Heart left ventricle (tissue), 13 donors: ENCODE measurements at regions not wholly inside any gene's neighbourhood (a gene's known extent, or its start where the extent isn't known, plus 50 kb on each side); places are given as distances from the start of the nearest gene placed in this dataset.

Experiments
- CTCF ChIP-seq, 12 donors: fragments of 200-600 bp; sonication (generic) in 4 of 12; IDR thresholded peaks; one replicate each; pipeline versions ENCODE4 v1.5.0 to v1.8.0; 2018 to 2022; ENCODE audit warnings: antibody characterized with exemption in 12 of 12, mild to moderate bottlenecking in 5 of 12
- POLR2A ChIP-seq, 2 donors: fragments of 450-650 bp; IDR thresholded peaks; one replicate each; pipeline ENCODE4 v1.6.1; 2017; ENCODE audit warnings: antibody characterized with exemption in 2 of 2, mild to moderate bottlenecking in 2 of 2, moderate library complexity in 2 of 2
- donor health status: ischemic (EF 13 %, LVEDD 7.1; RV severe dilation, severe dysfunction).
- donor health status: DM: no; HTN: yes; CAD: no.
- donor health status: DM: no; HTN: no; CAD: no.
- donor health status: ischemic (EF 25% LVEDD 6.9; RV normal size, moderate dysfunction).
- donor health status: ischemic (EF 25% LVEDD 5.7; RV mildly dilated, moderate dysfunction).
- donor health status: ischemic (EF 35%, LVEDD 5.7; RV mildly dilated, moderate dysfunction).
- donor health status: nonischemic (EF 11% LVEDD 7.7; RV severe dilation, severe dysfunction).
- donor health status: DM: yes; HTN: yes; CAD: no.
- donor health status: PGD.
- donor health status: ischemic (EF 29% LVEDD 5.4; RV normal size, mild dysfunction).
- donor health status: nonischemic (EF 23%, LVEDD 6.1; RV moderate dilation, normal function).

GRCh38 chr14:53531730-53532129, 378.6 kb upstream of the DDHD1 start:
- no peak for TF ChIP-seq POLR2A (IDR thresholded peaks at IDR 0.05)
- no peak for TF ChIP-seq CTCF (IDR thresholded peaks at IDR 0.05)
